ENCODE measurements at regions not wholly inside any gene's neighbourhood (a gene's known extent, or its start where the extent isn't known, plus 50 kb on each side); places are given as distances from the start of the nearest gene placed in this dataset.

DNA sequence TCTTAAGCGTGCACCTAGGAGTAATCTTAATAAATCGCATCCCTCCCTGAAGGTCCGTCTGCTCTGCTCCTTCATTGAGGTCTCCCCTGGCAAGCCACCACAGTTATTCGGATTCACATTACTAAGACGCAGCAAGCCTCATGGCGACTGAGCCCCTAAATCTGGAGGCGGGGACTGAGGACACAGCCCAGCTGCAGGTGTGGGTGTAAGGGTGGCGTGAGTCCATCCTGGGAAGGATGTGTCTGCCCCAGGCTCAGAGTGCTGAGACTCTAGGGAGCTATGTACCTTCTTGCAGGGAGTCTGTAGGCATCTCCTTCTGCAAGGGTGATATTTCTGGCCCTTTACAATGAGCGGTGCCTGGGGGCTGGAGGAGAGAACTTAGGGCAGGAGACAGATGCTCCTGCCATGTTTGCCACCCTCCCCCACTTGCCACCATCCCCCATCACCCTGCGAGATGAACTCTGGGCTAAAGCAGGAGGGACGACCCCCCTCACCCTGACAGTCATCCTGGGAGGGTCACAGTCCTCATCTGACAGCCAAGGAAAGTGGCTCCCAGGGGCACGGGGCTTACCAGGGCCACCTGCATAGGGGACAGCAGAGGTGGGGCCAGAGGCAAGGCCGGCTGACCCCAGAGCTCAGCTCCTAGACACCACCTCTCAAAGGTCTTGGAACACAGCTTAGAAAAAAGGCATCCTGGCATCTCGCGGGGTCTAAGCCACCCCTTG is 76.4 kb upstream of the FCN1 start (continued):
- no peak for TF ChIP-seq ZNF445 (CRISPR knock-in tag; IDR thresholded peaks at IDR 0.05; ENCODE audit: low read depth)
- no peak for TF ChIP-seq ZNF134 (CRISPR knock-in tag; conservative IDR thresholded peaks at IDR 0.05)
- TF ChIP-seq U2AF2 (optimal IDR thresholded peaks at IDR 0.05; ENCODE audit: low read depth, low read length) = no peak
- TF ChIP-seq ZSCAN32 (CRISPR knock-in tag; IDR thresholded peaks at IDR 0.05) = no peak
- TF ChIP-seq, protein P1, sequence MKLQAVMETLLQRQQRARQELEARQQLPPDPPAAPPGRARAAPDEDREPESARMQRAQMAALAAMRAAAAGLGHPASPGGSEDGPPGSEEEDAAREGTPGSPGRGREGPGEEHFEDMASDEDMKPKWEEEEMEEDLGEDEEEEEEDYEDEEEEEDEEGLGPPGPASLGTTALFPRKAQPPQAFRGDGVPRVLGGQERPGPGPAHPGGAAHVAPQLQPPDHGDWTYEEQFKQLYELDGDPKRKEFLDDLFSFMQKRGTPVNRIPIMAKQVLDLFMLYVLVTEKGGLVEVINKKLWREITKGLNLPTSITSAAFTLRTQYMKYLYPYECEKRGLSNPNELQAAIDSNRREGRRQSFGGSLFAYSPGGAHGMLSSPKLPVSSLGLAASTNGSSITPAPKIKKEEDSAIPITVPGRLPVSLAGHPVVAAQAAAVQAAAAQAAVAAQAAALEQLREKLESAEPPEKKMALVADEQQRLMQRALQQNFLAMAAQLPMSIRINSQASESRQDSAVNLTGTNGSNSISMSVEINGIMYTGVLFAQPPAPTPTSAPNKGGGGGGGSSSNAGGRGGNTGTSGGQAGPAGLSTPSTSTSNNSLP (IDR thresholded peaks at IDR 0.05; ENCODE audit: borderline replicate concordance, low read depth, low read length) = no peak
- no peak for TF ChIP-seq ZNF253 (CRISPR knock-in tag; conservative IDR thresholded peaks at IDR 0.05)

DNA sequence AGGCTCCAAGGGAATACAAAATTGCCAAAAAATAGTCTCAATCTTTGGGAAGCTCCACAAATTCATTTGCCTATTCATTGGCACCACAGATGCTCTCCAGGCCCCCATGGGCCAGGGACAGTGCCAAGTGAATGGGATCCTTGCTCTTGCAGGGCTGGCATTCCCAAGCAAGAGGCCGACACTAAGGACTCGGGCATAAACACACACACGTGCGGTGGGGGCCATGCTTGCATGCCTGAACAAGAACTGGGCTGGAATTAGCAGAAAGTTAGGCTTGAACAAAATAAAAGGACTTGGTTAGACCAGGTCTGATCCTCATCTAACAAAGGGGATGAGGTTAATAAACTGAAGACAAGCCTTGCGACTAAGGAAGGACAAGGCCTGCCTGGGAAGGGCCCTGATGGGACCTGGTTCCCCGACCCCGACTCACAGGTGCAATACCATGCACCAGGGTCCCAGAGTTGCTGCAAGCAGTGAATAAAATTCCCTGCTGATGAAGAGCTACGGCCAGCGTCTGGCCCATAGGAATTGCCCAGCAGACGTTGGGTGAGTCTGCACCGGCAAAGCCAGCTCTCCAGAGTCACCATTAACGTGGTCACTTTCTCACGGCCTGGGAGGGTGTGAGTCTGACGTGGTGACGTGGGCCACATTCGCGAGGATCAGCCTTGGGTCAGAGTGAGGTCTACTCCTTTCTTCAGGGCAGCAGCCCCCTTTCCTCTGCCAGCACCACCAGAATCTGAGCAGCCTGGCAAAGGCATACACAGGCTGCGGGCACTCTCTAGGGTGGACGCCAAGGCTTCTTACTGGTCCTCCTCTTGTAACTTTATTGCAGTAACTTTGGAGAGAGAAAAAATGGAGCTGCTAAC is 77.4 kb upstream of the FCN1 start:
- intact Hi-C loops (cut with micrococcal nuclease) = no loop called here
- in situ Hi-C loops (cut with MboI) = no loop called here
- ATAC-seq (no peak), DNase-seq (ENCODE audit: extremely low read depth in 1 of 4, low spot score in 3 of 4) (no peak), FAIRE-seq (no peak)
- Histone ChIP-seq H3K4me1 (replicated peaks in 1 of 2; ENCODE audit: control insufficient read depth in 2 of 2, insufficient read depth in 2 of 2, low read length in 2 of 2) (no peaks in the 10 kb centered on the region), H3K4me3 (no peak overlapping the region), H2AFZ (ENCODE audit: low read depth, low read length) (no peak overlapping the region), H4K20me1 (replicated peaks; ENCODE audit: control insufficient read depth, insufficient read depth, low read length) (no peaks in the 10 kb centered on the region), H3K9ac (ENCODE audit: insufficient read depth in 1 of 2, low read depth in 2 of 2, low read length in 2 of 2) (no peak overlapping the region), H3K27ac (ENCODE audit: extremely low read depth, low read depth, low read length) (no peak overlapping the region), H3K4me2 (ENCODE audit: insufficient read depth, low read length) (no peak overlapping the region), H3K9me1 (ENCODE audit: control insufficient read depth, insufficient read depth, low read length) (no peaks in the 10 kb centered on the region), H3K79me2 (ENCODE audit: control insufficient read depth, insufficient read depth, low read length) (no peaks in the 10 kb centered on the region), H3K27me3 (ENCODE audit: control insufficient read depth in 2 of 2, insufficient read depth in 2 of 2, low read length in 2 of 2) (peaks cover 0 to 31% of the 10 kb centered on the region in 2 experiments; a peak in 2 of 5 replicates), H3K9me3 (replicated peaks; ENCODE audit: control insufficient read depth, insufficient read depth, low read depth, low read length) (no peaks in the 10 kb centered on the region), H3K36me3 (ENCODE audit: control insufficient read depth, insufficient read depth, low read length) (no peaks in the 10 kb centered on the region)
- TF ChIP-seq PRMT5 (CRISPR knock-in tag; IDR thresholded peaks at IDR 0.05) (no peak), U2AF1 (optimal IDR thresholded peaks at IDR 0.05; ENCODE audit: low read depth, low read length) (no peak), FOXJ2 (tag; IDR thresholded peaks at IDR 0.05) (no peak), ZSCAN32 (CRISPR knock-in tag; IDR thresholded peaks at IDR 0.05) (no peak), POLR2H (tag; IDR thresholded peaks at IDR 0.05; ENCODE audit: low read depth) (no peak), EZH2 (IDR thresholded peaks at IDR 0.05; ENCODE audit: borderline replicate concordance, low read depth, low read length) (no peak), RBM15 (IDR thresholded peaks at IDR 0.05; ENCODE audit: insufficient read depth, low read length) (no peak)
- TF ChIP-seq, protein P2, sequence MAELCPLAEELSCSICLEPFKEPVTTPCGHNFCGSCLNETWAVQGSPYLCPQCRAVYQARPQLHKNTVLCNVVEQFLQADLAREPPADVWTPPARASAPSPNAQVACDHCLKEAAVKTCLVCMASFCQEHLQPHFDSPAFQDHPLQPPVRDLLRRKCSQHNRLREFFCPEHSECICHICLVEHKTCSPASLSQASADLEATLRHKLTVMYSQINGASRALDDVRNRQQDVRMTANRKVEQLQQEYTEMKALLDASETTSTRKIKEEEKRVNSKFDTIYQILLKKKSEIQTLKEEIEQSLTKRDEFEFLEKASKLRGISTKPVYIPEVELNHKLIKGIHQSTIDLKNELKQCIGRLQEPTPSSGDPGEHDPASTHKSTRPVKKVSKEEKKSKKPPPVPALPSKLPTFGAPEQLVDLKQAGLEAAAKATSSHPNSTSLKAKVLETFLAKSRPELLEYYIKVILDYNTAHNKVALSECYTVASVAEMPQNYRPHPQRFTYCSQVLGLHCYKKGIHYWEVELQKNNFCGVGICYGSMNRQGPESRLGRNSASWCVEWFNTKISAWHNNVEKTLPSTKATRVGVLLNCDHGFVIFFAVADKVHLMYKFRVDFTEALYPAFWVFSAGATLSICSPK (IDR thresholded peaks at IDR 0.05; ENCODE audit: borderline replicate concordance) = no peak
- TF ChIP-seq, protein P3, sequence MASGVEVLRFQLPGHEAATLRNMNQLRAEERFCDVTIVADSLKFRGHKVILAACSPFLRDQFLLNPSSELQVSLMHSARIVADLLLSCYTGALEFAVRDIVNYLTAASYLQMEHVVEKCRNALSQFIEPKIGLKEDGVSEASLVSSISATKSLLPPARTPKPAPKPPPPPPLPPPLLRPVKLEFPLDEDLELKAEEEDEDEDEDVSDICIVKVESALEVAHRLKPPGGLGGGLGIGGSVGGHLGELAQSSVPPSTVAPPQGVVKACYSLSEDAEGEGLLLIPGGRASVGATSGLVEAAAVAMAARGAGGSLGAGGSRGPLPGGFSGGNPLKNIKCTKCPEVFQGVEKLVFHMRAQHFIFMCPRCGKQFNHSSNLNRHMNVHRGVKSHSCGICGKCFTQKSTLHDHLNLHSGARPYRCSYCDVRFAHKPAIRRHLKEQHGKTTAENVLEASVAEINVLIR (CRISPR knock-in tag; IDR thresholded peaks at IDR 0.05) = no peak
- WGBS (ENCODE audit: insufficient coverage, low coverage, missing lambda C conversion rate) = under 1% methylated on average over 19 of the region's 19 CpGs
- ChIA-PET POLR2A (no interaction called here), CTCF (ENCODE audit: low intra/inter-chr PET ratio) (no interaction called here)
- no TSS peak for BruUV-seq (replicated peaks)
